HepG2 (cell line): ENCODE measurements at regions not wholly inside any gene's neighbourhood (a gene's known extent, or its start where the extent isn't known, plus 50 kb on each side); places are given as distances from the start of the nearest gene placed in this dataset.

ENCODE experiments used
- ATAC-seq: fragments of 200-7000 bp; cut with Tn5 transposase; 3 replicates; pipeline ENCODE4 v1.9.1; 2020; ENCODE audit warnings: mild to moderate bottlenecking, moderate library complexity
- BruUV-seq: library from RNA; stranded (reverse); fragments of 400-500 nt; replicated peaks from 2 replicates; lab custom pipeline; 2021; lab: Mats Ljungman, UMichigan
- CTCF ChIA-PET: fragments of 300-600 bp; formaldehyde crosslinking; extraction: SDS; loops from one replicate; lab custom pipeline; 2021; ENCODE audit warnings: low total read pairs, inconsistent platforms, low intra/inter-chr PET ratio; lab: Yijun Ruan, JAX
- POLR2A ChIA-PET: fragments of 350-600 bp; sonication (Branson Sonifier 250); formaldehyde crosslinking; loops from one replicate; lab custom pipeline; 2020; ENCODE audit warnings: antibody characterized with exemption, inconsistent platforms; lab: Yijun Ruan, JAX
- DNase-seq: peaks from one replicate; pipeline ENCODE4 v3.0.0-alpha.2; 2015; ENCODE audit warnings: low spot score
- FAIRE-seq: peaks from 3 replicates; lab custom pipeline; 2011; peaks lifted over from hg19 to GRCh38; lab: Jason Lieb, UNC
- H2AFZ ChIP-seq: one replicate; pipeline ENCODE4 v1.6.1; 2011; ENCODE audit warnings: low read length, inconsistent platforms
- H3K27ac ChIP-seq: fragments of 300-600 bp; 3 replicates; pipeline ENCODE4 v1.8.0; 2011; ENCODE audit warnings: mixed run types, mild to moderate bottlenecking, mixed read lengths, low read length, inconsistent platforms; ENCODE audit not compliant: insufficient read depth; ENCODE audit errors: extremely low read length
- H3K27me3 ChIP-seq, 2 experiments: fragments of 200-600 bp in 1 of 2; 2 replicates in 1 of 2; 3 replicates in 1 of 2; pipeline versions ENCODE4 v1.6.0 to v1.8.0; 2011; ENCODE audit warnings: low read length in 2 of 2, mild to moderate bottlenecking in 2 of 2, moderate library complexity in 2 of 2, inconsistent platforms in 1 of 2; ENCODE audit not compliant: insufficient read depth in 2 of 2, control insufficient read depth in 1 of 2
- H3K36me3 ChIP-seq, 2 experiments: fragments of 200-600 bp in 1 of 2; replicated peaks in 1 of 2; 2 replicates in 1 of 2; 3 replicates in 1 of 2; pipeline versions ENCODE4 v1.5.1 to v1.8.0; 2011; ENCODE audit warnings: low read length in 2 of 2, inconsistent platforms in 1 of 2; ENCODE audit not compliant: insufficient read depth in 2 of 2, control insufficient read depth in 1 of 2
- H3K4me1 ChIP-seq: 2 replicates; pipeline ENCODE4 v1.5.1; 2012; ENCODE audit warnings: low read length, inconsistent platforms; ENCODE audit not compliant: insufficient read depth
- H3K4me2 ChIP-seq: 2 replicates; pipeline ENCODE4 v1.6.0; 2011; ENCODE audit warnings: low read depth, low read length, inconsistent platforms
- H3K4me3 ChIP-seq, 3 experiments: fragments of 200-600 bp in 1 of 3; sonication (generic), shearing (Covaris generic) in 1 of 3; replicated peaks in 1 of 3; 2 replicates each; pipeline ENCODE4 v1.5.1; 2011 to 2016; ENCODE audit warnings: low read length in 3 of 3, inconsistent platforms in 2 of 3, low read depth in 2 of 3, mild to moderate bottlenecking in 2 of 3, control low read depth in 1 of 3, mixed read lengths in 1 of 3; ENCODE audit not compliant: insufficient read depth in 1 of 3
- H3K79me2 ChIP-seq: one replicate; pipeline ENCODE4 v1.6.1; 2011; ENCODE audit warnings: low read length, inconsistent platforms; ENCODE audit not compliant: insufficient read depth
- H3K9ac ChIP-seq: 2 replicates; pipeline ENCODE4 v1.6.0; 2011; ENCODE audit warnings: mild to moderate bottlenecking, low read depth, low read length, inconsistent platforms; ENCODE audit not compliant: insufficient read depth
- H3K9me3 ChIP-seq: 2 replicates; pipeline ENCODE4 v1.5.1; 2012; ENCODE audit warnings: mild to moderate bottlenecking, low read length
- H4K20me1 ChIP-seq: 2 replicates; pipeline ENCODE4 v1.6.0; 2011; ENCODE audit warnings: inconsistent platforms, mild to moderate bottlenecking, low read length, moderate library complexity; ENCODE audit not compliant: insufficient read depth
- GPBP1L1 ChIP-seq: sonication (generic); formaldehyde crosslinking; IDR thresholded peaks from 2 replicates; pipeline ENCODE4 v1.5.0; 2020; ENCODE audit warnings: mild to moderate bottlenecking, missing genetic modification reagents
- MAZ ChIP-seq, 2 experiments: sonication (generic) in 1 of 2; formaldehyde crosslinking in 1 of 2; IDR thresholded peaks; 2 replicates each; pipeline versions ENCODE4 v1.5.0 to v1.6.1; 2012 to 2020; ENCODE audit warnings: low read depth in 2 of 2, mild to moderate bottlenecking in 2 of 2, borderline replicate concordance in 1 of 2, improper control_type of control experiment in 1 of 2, low read length in 1 of 2, missing genetic modification reagents in 1 of 2, moderate library complexity in 1 of 2
- PAWR ChIP-seq: sonication (generic); formaldehyde crosslinking; IDR thresholded peaks from 2 replicates; pipeline ENCODE4 v1.4.0; 2020; ENCODE audit warnings: missing genetic modification reagents, mild to moderate bottlenecking, borderline replicate concordance
- POLR2G ChIP-seq: fragments of 200-400 bp; formaldehyde crosslinking; IDR thresholded peaks from 2 replicates; pipeline ENCODE4 v1.6.1; 2018; ENCODE audit warnings: mild to moderate bottlenecking, low read depth, low read length, moderate library complexity
- RAD51 ChIP-seq: fragments of 450-650 bp; IDR thresholded peaks from 2 replicates; pipeline ENCODE4 v1.6.1; 2016; ENCODE audit warnings: borderline replicate concordance
- ZNF570 ChIP-seq: sonication (generic); formaldehyde crosslinking; IDR thresholded peaks from 2 replicates; pipeline ENCODE4 v1.4.0; 2020; ENCODE audit warnings: mild to moderate bottlenecking, missing genetic modification reagents, borderline replicate concordance
- ZNF580 ChIP-seq: IDR thresholded peaks from 2 replicates; pipeline ENCODE4 v1.6.1; 2016; ENCODE audit warnings: low read depth, borderline replicate concordance
- ZNF672 ChIP-seq: sonication (generic); formaldehyde crosslinking; IDR thresholded peaks from 2 replicates; pipeline ENCODE4 v1.8.1; 2022; ENCODE audit warnings: missing genetic modification reagents
- WGBS: methylation state at CpG from one replicate; pipeline ENCODE4 v1.1.6; 2017; ENCODE audit warnings: low lambda C conversion rate; 5-methylcytosine and 5-hydroxymethylcytosine counted together
- in situ Hi-C: cut with HindIII; loops from 2 replicates; pipeline ENCODE4 v1.10.0; 2017; ENCODE audit warnings: low pct_unique_long_range_greater_than_20kb; ENCODE audit not compliant: extremely low pct_ligation_motif_present
- intact Hi-C: fragments of 100-400 bp; cut with micrococcal nuclease; formaldehyde crosslinking; loops from one replicate; pipeline ENCODE4 v1.10.0; 2022; ENCODE audit not compliant: unreplicated experiment
- TF ChIP-seq, protein P1 (sequence below), 2 experiments: sonication (generic) in 1 of 2; formaldehyde crosslinking in 1 of 2; IDR thresholded peaks; 2 replicates each; pipeline versions ENCODE4 v1.5.1 to v1.6.1; 2011 to 2020; ENCODE audit warnings: borderline replicate concordance in 1 of 2, low read depth in 1 of 2, low read length in 1 of 2, mild to moderate bottlenecking in 1 of 2, missing genetic modification reagents in 1 of 2, moderate library complexity in 1 of 2

DNA sequence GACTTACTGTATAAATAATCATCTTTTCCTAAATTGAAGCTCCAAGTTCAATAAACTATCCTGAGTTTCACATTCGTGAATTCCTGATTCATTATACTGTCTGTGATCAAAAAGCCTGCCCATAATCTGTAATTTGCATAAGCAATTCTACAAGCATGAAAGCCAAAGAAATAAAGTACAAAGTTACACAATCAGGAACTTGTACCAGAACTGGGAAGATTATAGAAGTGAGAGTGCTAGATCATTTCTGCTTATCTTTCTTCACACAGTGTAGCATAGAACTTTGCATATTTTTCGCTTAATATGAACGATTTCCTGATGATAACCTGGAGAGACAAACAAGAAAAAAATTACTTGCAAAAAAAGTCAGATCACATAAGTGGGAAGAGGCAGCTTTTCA lies 308.2 kb downstream of the C12orf50 start:
- ATAC-seq: no peak
- H3K4me3 ChIP-seq: no peak overlapping the region
- BruUV-seq: no TSS peak
- TF ChIP-seq RAD51 (no peak), MAZ (IDR thresholded peaks at IDR 0.05; ENCODE audit: borderline replicate concordance, low read depth, low read length) (no peak), MAZ (CRISPR knock-in tag; IDR thresholded peaks at IDR 0.05; ENCODE audit: low read depth) (no peak), PAWR (no peak), ZNF580 (CRISPR knock-in tag) (no peak), ZNF672 (CRISPR knock-in tag) (no peak), GPBP1L1 (no peak), POLR2G (no peak), ZNF570 (CRISPR knock-in tag) (no peak)
- TF ChIP-seq, protein P1, sequence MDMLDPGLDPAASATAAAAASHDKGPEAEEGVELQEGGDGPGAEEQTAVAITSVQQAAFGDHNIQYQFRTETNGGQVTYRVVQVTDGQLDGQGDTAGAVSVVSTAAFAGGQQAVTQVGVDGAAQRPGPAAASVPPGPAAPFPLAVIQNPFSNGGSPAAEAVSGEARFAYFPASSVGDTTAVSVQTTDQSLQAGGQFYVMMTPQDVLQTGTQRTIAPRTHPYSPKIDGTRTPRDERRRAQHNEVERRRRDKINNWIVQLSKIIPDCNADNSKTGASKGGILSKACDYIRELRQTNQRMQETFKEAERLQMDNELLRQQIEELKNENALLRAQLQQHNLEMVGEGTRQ (IDR thresholded peaks at IDR 0.05; ENCODE audit: low read depth, low read length): no peak
- TF ChIP-seq, protein P1 (CRISPR knock-in tag; IDR thresholded peaks at IDR 0.05; ENCODE audit: borderline replicate concordance): no peak
- TF ChIP-seq, all 625 proteins: peak for 0
- Histone ChIP-seq H3K79me2 (no peaks in the 10 kb centered on the region), H3K9ac (no peak overlapping the region), H2AFZ (no peak overlapping the region), H3K36me3 (no peaks in the 10 kb centered on the region), H3K4me2 (no peak overlapping the region), H4K20me1 (no peaks in the 10 kb centered on the region), H3K4me1 (no peaks in the 10 kb centered on the region), H3K27me3 (no peaks in the 10 kb centered on the region), H3K27ac (no peak overlapping the region), H3K9me3 (peaks cover 53% of the 10 kb centered on the region)
- FAIRE-seq (no peak), DNase-seq (no peak)
- in situ Hi-C loops (no loop called here), intact Hi-C loops (no loop called here)
- ChIA-PET CTCF (no interaction called here), POLR2A (no interaction called here)
- WGBS: under 1% methylated on average over 3 of the region's 3 CpGs
